Retina (tissue), 1 donor: ENCODE measurements at regions not wholly inside any gene's neighbourhood (a gene's known extent, or its start where the extent isn't known, plus 50 kb on each side); places are given as distances from the start of the nearest gene placed in this dataset.

ENCODE experiments used
- DNase-seq: peaks from one replicate; pipeline ENCODE4 v3.0.0-alpha.2; 2016

GRCh38 chr6:9511157-9511556 is 903.7 kb downstream of the TFAP2A start:
- DNase-seq = no peak

GRCh38 chr6:9507136-9507895 is 907.6 kb downstream of the TFAP2A start:
- DNase-seq = no peak

- no peak for DNase-seq
Observed at GRCh38 chr6:9504191-9504590, 910.7 kb downstream of the TFAP2A start.

GRCh38 chr6:9503111-9503761 is 911.6 kb downstream of the TFAP2A start:
- no peak for DNase-seq

GRCh38 chr6:9499709-9500108 is 915.2 kb downstream of the TFAP2A start:
- no peak for DNase-seq

- no peak for DNase-seq
Observed at GRCh38 chr6:9496837-9497236, 918.0 kb downstream of the TFAP2A start.

GRCh38 chr6:9494864-9495263 is 920.0 kb downstream of the TFAP2A start:
- no peak for DNase-seq

GRCh38 chr6:9492790-9493189 is 922.1 kb downstream of the TFAP2A start:
- no peak for DNase-seq

- DNase-seq = no peak
Observed at GRCh38 chr6:9487128-9487527, 927.7 kb downstream of the TFAP2A start.

GRCh38 chr6:9485992-9486391 is 928.9 kb downstream of the TFAP2A start:
- no peak for DNase-seq

- DNase-seq = no peak
Observed at GRCh38 chr6:9484686-9485085, 930.2 kb downstream of the TFAP2A start.

- DNase-seq = no peak
Observed at GRCh38 chr6:9484091-9484490, 930.8 kb downstream of the TFAP2A start.

- no peak for DNase-seq
Observed at GRCh38 chr6:9482030-9482738, 932.7 kb downstream of the TFAP2A start.

- DNase-seq = no peak
Observed at GRCh38 chr6:9481292-9482029, 933.4 kb downstream of the TFAP2A start.

- no peak for DNase-seq
Observed at GRCh38 chr6:9468277-9468676, 946.6 kb downstream of the TFAP2A start.

- no peak for DNase-seq
Observed at GRCh38 chr6:9467741-9468140, 947.1 kb downstream of the TFAP2A start.

- no peak for DNase-seq
Observed at GRCh38 chr6:9464583-9464982, 950.3 kb downstream of the TFAP2A start.

GRCh38 chr6:9463311-9463710 is 951.6 kb downstream of the TFAP2A start:
- DNase-seq = no peak

GRCh38 chr6:9461188-9461587 is 953.7 kb downstream of the TFAP2A start:
- no peak for DNase-seq

- DNase-seq = peak; percentile 22
Observed at GRCh38 chr6:9458424-9458823, 956.5 kb downstream of the TFAP2A start.

- peak; percentile 84 for DNase-seq
Observed at GRCh38 chr6:9455864-9456658, 958.8 kb downstream of the TFAP2A start.

- DNase-seq = no peak
Observed at GRCh38 chr6:9439621-9440330, 975.1 kb downstream of the TFAP2A start.
